ENCODE measurements at regions not wholly inside any gene's neighbourhood (a gene's known extent, or its start where the extent isn't known, plus 50 kb on each side); places are given as distances from the start of the nearest gene placed in this dataset.

GRCh38 chr9:29514336-29514735 is 1941.1 kb upstream of the C9orf72 start:
- no peaks in the 10 kb centered on the region for H3K27me3 ChIP-seq
- H3K4me3 ChIP-seq: no peak overlapping the region
- H3K4me1 ChIP-seq: no peaks in the 10 kb centered on the region
- no peak for DNase-seq
- H3K36me3 ChIP-seq: no peaks in the 10 kb centered on the region
- H3K9me3 ChIP-seq: no peaks in the 10 kb centered on the region
- intact Hi-C loops (cut with DNase I): no loop called here
- H3K27ac ChIP-seq: no peak overlapping the region
- peak in 1 of 4 donors; percentile 33 for ATAC-seq
- TF ChIP-seq, protein P1, sequence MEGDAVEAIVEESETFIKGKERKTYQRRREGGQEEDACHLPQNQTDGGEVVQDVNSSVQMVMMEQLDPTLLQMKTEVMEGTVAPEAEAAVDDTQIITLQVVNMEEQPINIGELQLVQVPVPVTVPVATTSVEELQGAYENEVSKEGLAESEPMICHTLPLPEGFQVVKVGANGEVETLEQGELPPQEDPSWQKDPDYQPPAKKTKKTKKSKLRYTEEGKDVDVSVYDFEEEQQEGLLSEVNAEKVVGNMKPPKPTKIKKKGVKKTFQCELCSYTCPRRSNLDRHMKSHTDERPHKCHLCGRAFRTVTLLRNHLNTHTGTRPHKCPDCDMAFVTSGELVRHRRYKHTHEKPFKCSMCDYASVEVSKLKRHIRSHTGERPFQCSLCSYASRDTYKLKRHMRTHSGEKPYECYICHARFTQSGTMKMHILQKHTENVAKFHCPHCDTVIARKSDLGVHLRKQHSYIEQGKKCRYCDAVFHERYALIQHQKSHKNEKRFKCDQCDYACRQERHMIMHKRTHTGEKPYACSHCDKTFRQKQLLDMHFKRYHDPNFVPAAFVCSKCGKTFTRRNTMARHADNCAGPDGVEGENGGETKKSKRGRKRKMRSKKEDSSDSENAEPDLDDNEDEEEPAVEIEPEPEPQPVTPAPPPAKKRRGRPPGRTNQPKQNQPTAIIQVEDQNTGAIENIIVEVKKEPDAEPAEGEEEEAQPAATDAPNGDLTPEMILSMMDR (IDR thresholded peaks at IDR 0.05): no peak
- WGBS (ENCODE audit: insufficient coverage, low coverage, low lambda C conversion rate, missing lambda C conversion rate): 15% methylated on average over 2 of the region's 11 CpGs

DNA sequence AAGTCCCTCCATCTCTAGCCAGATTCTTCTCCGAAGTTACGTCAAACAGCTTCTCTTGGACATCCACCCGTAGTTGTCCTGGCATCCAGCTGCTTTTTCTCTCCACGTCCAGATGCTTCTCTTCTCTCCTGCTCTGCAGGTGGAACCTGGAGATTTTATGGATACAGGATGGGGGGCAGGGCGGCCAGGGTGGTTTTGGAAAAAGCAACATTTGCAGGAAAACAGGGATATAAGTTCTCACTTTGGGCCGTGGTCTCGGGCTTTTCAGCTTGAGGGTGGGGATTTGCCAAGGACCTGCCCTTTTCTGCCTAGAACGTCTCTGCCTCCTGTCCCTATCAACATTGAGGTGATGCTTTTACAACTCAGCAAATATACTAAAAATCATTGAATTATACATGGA is 1941.6 kb upstream of the C9orf72 start:
- Histone ChIP-seq H3K27me3 (no peaks in the 10 kb centered on the region), H3K27ac (no peak overlapping the region), H3K4me3 (no peak overlapping the region), H3K4me1 (no peaks in the 10 kb centered on the region), H3K36me3 (no peaks in the 10 kb centered on the region), H3K9me3 (no peaks in the 10 kb centered on the region)
- TF ChIP-seq POLR2A (IDR thresholded peaks at IDR 0.05): no peak
- TF ChIP-seq, protein P1 (IDR thresholded peaks at IDR 0.05): no peak
- no peak for ATAC-seq
- intact Hi-C loops (cut with DNase I): no loop called here
- no peak for DNase-seq
- 29% methylated on average over 8 of the region's 8 CpGs for WGBS (ENCODE audit: insufficient coverage, low coverage, low lambda C conversion rate, missing lambda C conversion rate)

DNA sequence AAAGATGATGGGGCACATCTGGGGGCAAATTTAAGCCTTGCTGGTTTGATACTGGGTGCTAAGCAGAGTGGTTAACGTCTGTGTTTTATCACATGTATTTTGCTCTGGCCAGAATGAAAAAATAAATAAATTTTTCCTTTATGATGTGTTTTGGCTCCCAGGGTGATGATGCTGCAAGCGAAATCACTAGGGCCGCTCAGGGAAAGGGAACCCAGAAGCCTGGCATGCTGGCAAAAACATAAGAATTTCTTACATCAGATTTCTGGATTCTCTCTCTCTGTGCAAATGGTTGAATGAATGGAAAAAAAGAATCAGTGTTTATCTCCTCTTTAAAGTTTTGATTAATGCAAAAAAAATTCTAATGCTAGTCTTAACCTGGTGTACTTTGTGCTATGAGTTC is 1975.2 kb upstream of the C9orf72 start:
- Histone ChIP-seq H3K4me1 (no peaks in the 10 kb centered on the region), H3K27me3 (no peaks in the 10 kb centered on the region), H3K36me3 (no peaks in the 10 kb centered on the region), H3K4me3 (no peak overlapping the region), H3K9me3 (no peaks in the 10 kb centered on the region), H3K27ac (no peak overlapping the region)
- intact Hi-C loops (cut with DNase I): no loop called here
- TF ChIP-seq, protein P1 (IDR thresholded peaks at IDR 0.05): no peak
- no peak for TF ChIP-seq POLR2A (IDR thresholded peaks at IDR 0.05)
- WGBS (ENCODE audit: insufficient coverage, low coverage, low lambda C conversion rate, missing lambda C conversion rate): 38% methylated on average over 1 of the region's 3 CpGs
- ATAC-seq (no peak), DNase-seq (no peak)

DNA sequence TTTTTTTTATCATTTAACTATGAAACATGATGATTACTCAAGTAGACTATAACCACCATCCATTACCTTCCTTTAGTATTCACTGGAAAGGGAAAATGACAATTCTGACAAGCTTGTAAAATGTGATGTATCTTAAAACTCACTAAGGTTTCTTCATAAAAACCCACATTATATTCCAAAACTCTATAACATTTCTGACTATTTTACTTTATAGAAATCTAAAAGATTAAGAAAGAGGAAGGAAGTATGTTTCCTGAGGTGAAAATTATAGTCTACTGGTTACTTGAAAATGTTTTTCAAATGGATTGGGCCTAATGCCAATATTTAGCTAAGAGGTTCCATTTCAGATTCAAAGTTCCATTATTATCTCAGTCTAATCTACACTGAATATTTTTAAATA is 1982.2 kb upstream of the C9orf72 start:
- no peak for DNase-seq
- no peaks in the 10 kb centered on the region for H3K36me3 ChIP-seq
- H3K27ac ChIP-seq: no peak overlapping the region
- no peak for ATAC-seq
- H3K4me3 ChIP-seq: no peak overlapping the region
- intact Hi-C loops (cut with DNase I): no loop called here
- H3K4me1 ChIP-seq: no peaks in the 10 kb centered on the region
- no peaks in the 10 kb centered on the region for H3K27me3 ChIP-seq
- TF ChIP-seq, protein P1 (IDR thresholded peaks at IDR 0.05): no peak
- TF ChIP-seq POLR2A (IDR thresholded peaks at IDR 0.05): no peak
- H3K9me3 ChIP-seq: no peaks in the 10 kb centered on the region

- no peaks in the 10 kb centered on the region for H3K36me3 ChIP-seq
- DNase-seq (no peak), ATAC-seq (no peak)
- no peak for TF ChIP-seq POLR2A (IDR thresholded peaks at IDR 0.05)
- TF ChIP-seq, protein P1 (IDR thresholded peaks at IDR 0.05): no peak
- no peak overlapping the region for H3K4me3 ChIP-seq
- intact Hi-C loops (cut with DNase I): no loop called here
- H3K27me3 ChIP-seq: no peaks in the 10 kb centered on the region
- no peak overlapping the region for H3K27ac ChIP-seq
- H3K4me1 ChIP-seq: no peaks in the 10 kb centered on the region
- 34% methylated on average over 3 of the region's 3 CpGs for WGBS (ENCODE audit: insufficient coverage, low coverage, low lambda C conversion rate, missing lambda C conversion rate)
- no peaks in the 10 kb centered on the region for H3K9me3 ChIP-seq
Measured at GRCh38 chr9:29556317-29556716, 1983.0 kb upstream of the C9orf72 start.

Data from right lobe of liver (tissue), 6 donors.